Muscle of leg (tissue), 3 donors: ENCODE measurements at regions not wholly inside any gene's neighbourhood (a gene's known extent, or its start where the extent isn't known, plus 50 kb on each side); places are given as distances from the start of the nearest gene placed in this dataset.

ENCODE experiments used
- DNase-seq: peaks from one replicate; pipeline ENCODE4 v3.0.0; 2013
- H3K27ac ChIP-seq: one replicate; pipeline ENCODE4 v1.5.1; 2013; ENCODE audit warnings: mild to moderate bottlenecking, low read length, control low read depth
- H3K27me3 ChIP-seq: one replicate; pipeline ENCODE4 v1.6.1; 2013; ENCODE audit warnings: low read length; ENCODE audit not compliant: control insufficient read depth, insufficient read depth
- H3K36me3 ChIP-seq: one replicate; pipeline ENCODE4 v1.6.1; 2013; ENCODE audit warnings: low read length; ENCODE audit not compliant: control insufficient read depth, insufficient read depth
- H3K4me1 ChIP-seq: one replicate; pipeline ENCODE4 v1.6.1; 2013; ENCODE audit warnings: low read length; ENCODE audit not compliant: control insufficient read depth, insufficient read depth
- H3K4me3 ChIP-seq: one replicate; pipeline ENCODE4 v1.5.1; 2013; ENCODE audit warnings: low read length, control low read depth
- H3K9me3 ChIP-seq: replicated peaks from 2 replicates; pipeline ENCODE4 v1.6.1; 2013; ENCODE audit warnings: low read depth, low read length; ENCODE audit not compliant: control insufficient read depth
- WGBS: methylation state at CpG from one replicate; pipeline ENCODE4 v1.1.5; 2013; ENCODE audit warnings: missing lambda C conversion rate; ENCODE audit not compliant: insufficient coverage; 5-methylcytosine and 5-hydroxymethylcytosine counted together

DNA sequence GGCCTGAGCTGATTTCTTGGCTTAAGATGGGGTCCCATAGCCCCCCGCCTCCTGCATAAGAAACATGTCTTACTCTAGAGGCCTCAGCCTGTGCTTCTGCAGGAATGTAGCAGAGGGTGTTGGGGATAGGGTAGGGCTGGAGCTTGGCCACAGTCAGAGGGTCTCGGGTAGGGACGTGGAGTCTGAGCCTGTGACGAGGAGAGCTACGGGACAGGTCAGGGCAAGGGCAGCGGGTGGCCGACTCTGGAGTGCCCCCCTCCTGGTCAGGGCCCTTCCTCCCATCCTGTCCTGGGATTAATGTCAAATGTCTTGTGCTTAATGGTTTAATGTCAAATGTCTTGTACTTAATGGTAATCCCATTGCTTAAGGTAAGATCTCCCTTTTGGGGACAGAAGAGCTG, 130.4 kb downstream of the GLI2 start:
- Histone ChIP-seq H3K9me3 (no peaks in the 10 kb centered on the region), H3K4me3 (no peak overlapping the region), H3K36me3 (peaks cover 3% of the 10 kb centered on the region), H3K27ac (no peak overlapping the region), H3K27me3 (peaks cover 23% of the 10 kb centered on the region), H3K4me1 (peaks cover 42% of the 10 kb centered on the region)
- DNase-seq = no peak
- WGBS = 94% methylated on average over 5 of the region's 7 CpGs

DNA sequence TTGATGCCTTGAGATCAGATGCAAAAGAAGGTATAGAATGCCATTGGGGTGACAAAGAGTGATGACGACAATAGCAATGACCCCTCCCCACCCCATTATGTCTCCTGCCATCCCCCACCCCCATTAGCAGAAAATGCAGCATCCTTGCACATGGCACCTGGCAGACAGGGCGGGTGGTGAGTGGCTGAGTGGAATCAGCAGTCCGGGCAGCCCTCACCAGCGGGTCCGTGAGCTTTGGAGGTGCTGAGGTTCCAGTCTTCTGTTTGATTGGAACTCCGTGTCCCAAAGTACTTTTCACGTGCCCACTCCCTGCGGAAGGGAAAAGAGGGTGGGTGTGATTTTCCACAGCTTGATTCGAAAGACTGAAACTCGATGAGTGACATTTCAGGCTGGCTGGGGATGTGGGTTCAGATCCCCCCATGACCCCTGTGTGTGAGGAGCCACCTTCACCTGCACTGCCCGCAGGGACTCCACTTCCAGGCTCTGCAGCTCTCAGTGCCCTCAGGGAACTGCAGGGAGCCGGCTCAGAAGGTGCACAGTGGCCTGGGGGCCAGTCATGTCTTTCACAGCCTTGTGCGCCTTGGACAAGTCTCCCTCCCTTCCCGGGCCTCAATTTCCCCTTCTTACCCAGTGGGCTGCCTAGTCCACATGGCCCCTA, 130.9 kb downstream of the GLI2 start:
- peaks cover 26% of the 10 kb centered on the region for H3K27me3 ChIP-seq
- peaks cover 37% of the 10 kb centered on the region for H3K4me1 ChIP-seq
- DNase-seq = no peak
- H3K27ac ChIP-seq = peak overlapping the region; percentile 92
- H3K4me3 ChIP-seq = peak overlapping the region; percentile 37
- no peaks in the 10 kb centered on the region for H3K9me3 ChIP-seq
- H3K36me3 ChIP-seq = peaks cover 3% of the 10 kb centered on the region
- WGBS = 63% methylated on average over 3 of the region's 14 CpGs

- Histone ChIP-seq H3K27ac (peak overlapping the region; percentile 92), H3K27me3 (peaks cover 26% of the 10 kb centered on the region), H3K9me3 (no peaks in the 10 kb centered on the region), H3K4me3 (peak overlapping the region; percentile 37), H3K36me3 (peaks cover 3% of the 10 kb centered on the region), H3K4me1 (peaks cover 40% of the 10 kb centered on the region)
- 3% methylated on average over 41 of the region's 54 CpGs for WGBS
- DNase-seq = peak; percentile 98
Observed at GRCh38 chr2:120867290-120868241, 131.9 kb downstream of the GLI2 start.

DNA sequence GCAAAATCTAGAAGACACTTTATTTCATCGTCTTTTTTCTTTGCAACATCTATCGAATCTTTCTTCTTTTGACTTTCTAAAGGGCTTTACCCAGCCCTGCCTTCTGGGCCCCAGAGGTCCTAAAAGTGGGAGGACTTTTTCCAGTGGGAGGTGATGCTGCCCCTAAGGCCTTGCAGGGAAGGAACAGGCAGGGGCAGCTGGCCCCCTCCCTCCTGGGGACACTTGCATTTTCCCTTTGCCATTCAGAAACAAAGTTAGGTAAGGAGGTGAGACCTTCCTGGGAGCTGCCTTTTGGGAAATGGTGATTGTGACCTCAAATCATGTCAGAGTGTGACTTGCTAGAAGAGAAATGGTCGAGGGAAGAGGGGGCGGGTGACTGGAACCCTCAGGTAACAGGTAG, 132.7 kb downstream of the GLI2 start:
- peaks cover 24% of the 10 kb centered on the region for H3K27me3 ChIP-seq
- DNase-seq = no peak
- peaks cover 3% of the 10 kb centered on the region for H3K36me3 ChIP-seq
- H3K4me3 ChIP-seq = peak overlapping the region; percentile 37
- peak overlapping the region; percentile 92 for H3K27ac ChIP-seq
- WGBS = 60% methylated on average over 2 of the region's 4 CpGs
- H3K9me3 ChIP-seq = no peaks in the 10 kb centered on the region
- H3K4me1 ChIP-seq = peaks cover 40% of the 10 kb centered on the region

DNA sequence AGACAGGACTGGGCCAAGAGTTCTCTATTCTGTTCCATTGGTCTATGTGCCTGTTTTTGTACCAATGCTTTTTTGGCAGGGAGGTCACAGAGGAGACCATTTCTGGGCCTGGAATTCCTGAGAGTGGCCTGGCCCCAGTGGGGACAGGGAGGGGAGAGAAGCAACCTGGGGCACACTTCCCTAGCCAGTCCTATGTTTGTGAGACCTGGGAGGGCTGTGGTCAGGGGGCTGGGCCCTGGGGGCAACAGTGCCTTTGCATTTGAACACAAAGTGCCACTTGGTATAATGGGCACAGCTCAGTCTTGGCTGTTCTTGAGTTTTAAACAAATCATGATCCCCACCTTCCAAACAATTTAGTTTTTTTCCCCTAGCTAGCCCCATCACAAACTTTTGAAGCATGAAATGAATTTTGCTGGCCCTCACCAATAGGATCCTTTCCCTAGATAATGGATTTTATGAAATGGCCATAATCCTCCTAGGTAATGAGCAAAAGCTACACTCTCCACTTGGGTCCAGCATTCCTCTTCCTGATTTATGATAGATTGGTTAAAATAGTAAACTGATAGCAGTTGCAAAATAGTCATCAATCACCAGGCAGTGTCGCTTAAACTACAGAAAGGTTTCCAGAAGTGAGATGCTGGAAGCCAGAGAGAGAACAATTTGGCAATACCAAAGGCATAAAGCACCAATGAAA, 133.5 kb downstream of the GLI2 start:
- no peak for DNase-seq
- Histone ChIP-seq H3K27ac (no peak overlapping the region), H3K27me3 (peaks cover 24% of the 10 kb centered on the region), H3K4me1 (peaks cover 46% of the 10 kb centered on the region), H3K36me3 (peaks cover 3% of the 10 kb centered on the region), H3K4me3 (no peak overlapping the region), H3K9me3 (no peaks in the 10 kb centered on the region)
- no CpG with 5 or more reads among the region's 1 CpG for WGBS

- Histone ChIP-seq H3K9me3 (no peaks in the 10 kb centered on the region), H3K36me3 (peaks cover 3% of the 10 kb centered on the region), H3K4me3 (no peak overlapping the region), H3K27ac (no peak overlapping the region), H3K27me3 (peaks cover 24% of the 10 kb centered on the region), H3K4me1 (peaks cover 53% of the 10 kb centered on the region)
- DNase-seq = no peak
- 94% methylated on average over 1 of the region's 5 CpGs for WGBS
Observed at GRCh38 chr2:120869730-120870466, 134.2 kb downstream of the GLI2 start.

DNA sequence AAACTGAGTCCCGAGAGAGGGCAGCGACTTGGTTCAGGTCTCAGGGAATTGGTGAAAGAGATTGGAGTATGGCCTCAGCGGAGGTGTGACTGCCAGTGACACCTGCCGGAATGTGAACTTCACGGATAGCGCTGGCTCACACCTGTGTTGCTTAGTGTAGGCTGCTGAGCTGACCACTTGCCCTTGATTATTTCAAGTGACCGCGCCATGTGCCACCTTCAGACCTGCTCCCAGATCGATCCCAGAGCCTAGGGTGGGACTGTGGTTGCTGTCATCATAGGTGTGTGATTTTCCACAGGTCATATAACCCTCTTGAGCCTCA, 134.8 kb downstream of the GLI2 start:
- 93% methylated on average over 6 of the region's 9 CpGs for WGBS
- no peak overlapping the region for H3K4me3 ChIP-seq
- peaks cover 24% of the 10 kb centered on the region for H3K27me3 ChIP-seq
- H3K4me1 ChIP-seq = peaks cover 58% of the 10 kb centered on the region
- H3K27ac ChIP-seq = no peak overlapping the region
- H3K9me3 ChIP-seq = no peaks in the 10 kb centered on the region
- H3K36me3 ChIP-seq = peaks cover 3% of the 10 kb centered on the region
- DNase-seq = no peak

DNA sequence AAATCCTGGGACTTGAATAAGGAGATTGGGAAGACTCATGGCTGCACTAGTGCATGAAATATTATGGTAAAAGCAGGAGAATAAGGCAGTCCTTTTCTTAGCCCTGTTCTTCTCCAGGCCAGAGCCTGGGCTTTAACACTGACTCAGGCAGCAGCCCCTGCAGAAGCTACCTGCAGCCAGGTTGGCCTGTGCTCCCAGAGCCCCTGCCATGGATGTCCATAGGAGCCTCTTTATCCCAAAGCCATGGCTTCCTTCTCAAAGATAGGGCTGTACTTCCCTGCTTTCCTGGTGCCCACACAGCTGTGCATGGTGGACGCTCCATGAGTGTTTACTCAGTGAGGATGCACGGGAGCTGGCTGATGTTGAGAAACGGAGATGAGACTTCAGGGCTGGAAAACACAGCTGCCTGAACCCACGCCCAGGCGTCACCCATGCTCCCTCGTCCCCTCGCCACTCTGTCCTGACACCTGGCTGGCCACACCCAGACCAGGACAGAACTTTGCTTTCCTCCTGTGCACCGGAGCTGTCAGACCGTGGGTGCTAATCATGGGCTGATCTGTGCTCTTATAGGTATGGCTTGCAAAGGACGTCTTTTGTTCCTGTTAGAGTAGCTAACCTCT, 135.5 kb downstream of the GLI2 start:
- 77% methylated on average over 7 of the region's 10 CpGs for WGBS
- H3K9me3 ChIP-seq = no peaks in the 10 kb centered on the region
- peaks cover 58% of the 10 kb centered on the region for H3K4me1 ChIP-seq
- H3K27ac ChIP-seq = no peak overlapping the region
- H3K4me3 ChIP-seq = no peak overlapping the region
- DNase-seq = no peak
- H3K36me3 ChIP-seq = peaks cover 3% of the 10 kb centered on the region
- H3K27me3 ChIP-seq = peaks cover 24% of the 10 kb centered on the region

DNA sequence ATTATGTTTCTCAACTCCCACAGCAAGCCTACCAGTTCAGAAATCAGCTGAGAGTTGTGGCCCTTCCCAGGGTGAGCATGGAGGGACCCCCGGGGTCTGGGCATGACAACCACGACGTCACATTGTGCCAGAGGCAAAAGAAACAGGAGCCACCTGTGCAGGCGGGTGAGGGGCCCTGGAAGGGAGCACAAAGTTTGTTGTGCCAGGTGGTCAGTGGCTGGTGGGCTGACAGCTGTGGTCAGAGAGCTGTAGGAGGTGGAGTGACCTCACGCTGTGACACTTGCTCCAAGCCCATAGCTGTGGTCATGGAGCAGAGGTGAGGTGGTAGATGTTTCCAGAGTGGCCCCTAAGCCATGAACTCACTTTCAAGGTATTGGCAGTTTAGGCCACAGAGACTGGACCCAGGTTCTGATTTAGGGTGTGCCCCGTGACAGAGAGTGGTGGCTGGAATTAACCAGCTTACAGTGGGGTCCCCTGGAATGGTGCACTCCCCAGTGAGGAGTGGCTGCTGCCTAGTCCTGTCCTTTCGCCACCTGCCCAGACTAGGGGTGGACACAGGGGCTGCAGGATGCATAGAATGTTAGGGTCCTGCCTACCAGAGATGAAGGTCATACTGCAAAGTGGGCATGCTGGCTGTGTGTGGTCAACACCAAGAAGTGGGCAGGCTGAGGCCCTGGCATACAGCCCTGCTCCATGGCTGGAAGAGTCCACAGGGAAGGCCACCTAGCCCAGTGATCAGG, 136.4 kb downstream of the GLI2 start:
- no peak for DNase-seq
- Histone ChIP-seq H3K27ac (no peak overlapping the region), H3K36me3 (peaks cover 3% of the 10 kb centered on the region), H3K4me3 (no peak overlapping the region), H3K27me3 (peaks cover 18% of the 10 kb centered on the region), H3K9me3 (no peaks in the 10 kb centered on the region), H3K4me1 (peaks cover 52% of the 10 kb centered on the region)
- 87% methylated on average over 7 of the region's 7 CpGs for WGBS
